ENCODE measurements at regions not wholly inside any gene's neighbourhood (a gene's known extent, or its start where the extent isn't known, plus 50 kb on each side); places are given as distances from the start of the nearest gene placed in this dataset.

GRCh38 chrX:17984415-17984814 lies 123.3 kb upstream of the RAI2 start:
- Histone ChIP-seq H3K4me1 (replicated peaks in 1 of 2; ENCODE audit: control insufficient read depth in 2 of 2, insufficient read depth in 2 of 2, low read length in 2 of 2) (no peaks in the 10 kb centered on the region), H3K9me3 (replicated peaks; ENCODE audit: control insufficient read depth, insufficient read depth, low read depth, low read length) (no peaks in the 10 kb centered on the region), H3K4me3 (no peak overlapping the region), H4K20me1 (replicated peaks; ENCODE audit: control insufficient read depth, insufficient read depth, low read length) (no peaks in the 10 kb centered on the region), H3K27ac (ENCODE audit: extremely low read depth, low read depth, low read length) (no peak overlapping the region), H3K36me3 (ENCODE audit: control insufficient read depth, insufficient read depth, low read length) (no peaks in the 10 kb centered on the region), H2AFZ (ENCODE audit: low read depth, low read length) (no peak overlapping the region), H3K4me2 (ENCODE audit: insufficient read depth, low read length) (no peak overlapping the region), H3K9ac (ENCODE audit: insufficient read depth in 1 of 2, low read depth in 2 of 2, low read length in 2 of 2) (no peak overlapping the region), H3K79me2 (ENCODE audit: control insufficient read depth, insufficient read depth, low read length) (no peaks in the 10 kb centered on the region), H3K27me3 (ENCODE audit: control insufficient read depth in 2 of 2, insufficient read depth in 2 of 2, low read length in 2 of 2) (peaks cover 0 to 5% of the 10 kb centered on the region in 2 experiments; a peak in 1 of 5 replicates), H3K9me1 (ENCODE audit: control insufficient read depth, insufficient read depth, low read length) (no peaks in the 10 kb centered on the region)
- intact Hi-C loops (cut with micrococcal nuclease) = no loop called here
- no peak for FAIRE-seq
- CTCF ChIA-PET (ENCODE audit: low intra/inter-chr PET ratio) = no interaction called here
- no peak for DNase-seq (ENCODE audit: extremely low read depth in 1 of 4, low spot score in 3 of 4)
- no TSS peak for BruUV-seq (replicated peaks)
- 2% methylated on average over 5 of the region's 5 CpGs for WGBS (ENCODE audit: insufficient coverage, low coverage, missing lambda C conversion rate)
- in situ Hi-C loops (cut with MboI) = no loop called here
- POLR2A ChIA-PET = interaction anchor here (0.5 kb wide), 1 partner anchor 455 kb away, joined by 3 read pairs; no protein-coding TSS in a partner anchor
- ATAC-seq = no peak
- TF ChIP-seq FOS (IDR thresholded peaks at IDR 0.05; ENCODE audit: extremely low read depth, insufficient read length) = no peak
- no peak for TF ChIP-seq ARID1B (IDR thresholded peaks at IDR 0.05)
- no peak for TF ChIP-seq SMARCB1 (IDR thresholded peaks at IDR 0.05; ENCODE audit: insufficient read length, low read depth)
- TF ChIP-seq ZZZ3 (IDR thresholded peaks at IDR 0.05) = no peak
- TF ChIP-seq ZNF408 (CRISPR knock-in tag; IDR thresholded peaks at IDR 0.05; ENCODE audit: low read depth) = no peak
- no peak for TF ChIP-seq ARID4B (CRISPR knock-in tag; IDR thresholded peaks at IDR 0.05)
- no peak for TF ChIP-seq MCM5 (IDR thresholded peaks at IDR 0.05; ENCODE audit: low read depth)
- TF ChIP-seq HDAC3 (IDR thresholded peaks at IDR 0.05; ENCODE audit: borderline replicate concordance, partially characterized antibody) = no peak
- no peak for TF ChIP-seq TRIM25 (IDR thresholded peaks at IDR 0.05; ENCODE audit: borderline replicate concordance)
- no peak for TF ChIP-seq MITF (IDR thresholded peaks at IDR 0.05)
- no peak for TF ChIP-seq SMAD3 (CRISPR knock-in tag; conservative IDR thresholded peaks at IDR 0.05)
- no peak for TF ChIP-seq MAFK (IDR thresholded peaks at IDR 0.05; ENCODE audit: low read length)
- no peak for TF ChIP-seq KDM2B (CRISPR knock-in tag; IDR thresholded peaks at IDR 0.05)

Measured in K562 (cell line).